ACHN (cell line): ENCODE measurements at regions not wholly inside any gene's neighbourhood (a gene's known extent, or its start where the extent isn't known, plus 50 kb on each side); places are given as distances from the start of the nearest gene placed in this dataset.

Source experiments
- DNase-seq: peaks from one replicate; pipeline ENCODE4 v3.0.0-alpha.2; 2015
- in situ Hi-C: cut with HindIII; loops from 2 replicates; pipeline ENCODE4 v1.10.0; 2017; ENCODE audit warnings: low sequenced_read_pairs, low pct_ligation_motif_present, low pct_unique_long_range_greater_than_20kb

DNA sequence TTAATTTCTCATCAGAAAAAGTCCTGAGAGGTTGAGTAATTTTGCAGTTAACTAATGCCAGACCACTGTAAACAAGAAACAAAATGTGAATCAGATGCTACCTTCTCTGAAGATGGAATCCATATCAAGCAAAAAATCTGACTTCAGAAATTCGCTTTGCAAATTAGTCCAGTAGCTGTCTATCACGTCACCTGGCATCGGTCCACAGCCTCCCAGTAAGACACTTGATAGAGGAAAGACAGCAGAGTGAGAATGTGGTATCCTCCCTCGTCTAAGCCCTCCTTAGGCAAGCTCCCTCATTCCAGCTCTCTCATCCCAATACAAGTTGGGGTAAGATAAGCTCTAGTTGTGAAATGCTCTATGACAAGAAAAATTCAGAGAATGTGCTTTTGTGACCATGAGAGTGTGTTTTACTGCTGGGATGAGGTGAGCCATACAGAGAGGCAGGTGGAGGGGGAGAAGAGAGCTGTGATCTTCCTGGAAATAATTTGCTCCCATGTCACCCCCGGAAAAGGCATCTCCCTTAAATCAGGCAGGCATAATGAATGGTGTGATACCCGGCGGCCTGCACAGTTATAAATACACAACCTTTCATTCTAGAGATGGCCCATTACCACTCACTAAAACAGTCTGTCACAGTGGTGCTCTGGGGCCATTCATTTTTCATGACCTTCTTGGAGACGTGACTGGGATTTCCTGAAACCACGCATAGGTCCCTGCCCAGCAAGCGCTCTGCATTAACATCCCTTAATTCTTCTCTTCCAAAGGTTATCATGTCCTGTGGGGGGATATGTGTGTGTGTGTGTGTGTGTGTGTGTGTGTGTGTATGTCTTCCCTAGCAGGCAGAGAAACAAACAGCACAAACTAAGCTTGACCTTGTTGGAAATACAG lies 602.0 kb upstream of the KCNMB2 start:
- in situ Hi-C loops = no loop called here
- peak; percentile 26 for DNase-seq

GRCh38 chr3:177935047-177935446 lies 601.2 kb upstream of the KCNMB2 start:
- in situ Hi-C loops = no loop called here
- no peak for DNase-seq

DNA sequence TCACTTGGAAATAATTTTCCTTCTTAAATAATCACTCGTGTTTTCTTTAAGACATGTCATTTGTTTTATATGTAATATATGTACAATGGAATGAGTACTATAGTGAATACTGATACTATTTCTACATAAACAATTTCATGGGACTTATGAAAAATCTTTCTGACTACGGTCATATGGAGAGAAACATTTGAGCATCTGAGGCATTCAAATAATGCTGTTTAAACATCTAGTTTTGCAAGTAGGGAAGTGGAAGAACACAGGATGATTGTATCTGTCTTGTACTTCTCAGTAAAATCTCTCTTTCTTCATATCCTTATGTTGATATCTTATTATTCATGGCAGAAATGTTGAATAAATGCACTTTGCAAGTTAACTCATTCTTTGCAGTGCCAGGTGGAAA lies 599.5 kb upstream of the KCNMB2 start:
- in situ Hi-C loops = no loop called here
- DNase-seq = no peak

DNA sequence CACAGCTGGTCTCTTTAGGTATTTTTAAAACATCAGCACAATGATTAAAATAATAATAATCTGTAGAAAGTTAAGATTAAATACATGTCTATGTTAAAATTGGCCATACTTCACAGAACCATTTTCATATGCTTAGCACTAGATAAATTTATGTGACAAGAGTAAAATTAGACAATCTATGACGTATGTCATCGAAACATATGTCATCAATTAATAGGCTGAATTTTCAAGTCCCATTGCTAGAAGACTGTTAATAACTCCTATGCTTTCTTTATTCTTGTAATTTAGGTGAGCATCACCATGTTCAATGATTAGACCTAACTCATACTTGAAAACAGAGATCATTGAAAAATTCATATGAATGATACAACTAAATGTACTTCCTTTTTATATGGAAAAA lies 593.3 kb upstream of the KCNMB2 start:
- DNase-seq = no peak
- in situ Hi-C loops = no loop called here

- no peak for DNase-seq
- in situ Hi-C loops = no loop called here
Observed at GRCh38 chr3:177944228-177944661, 592.0 kb upstream of the KCNMB2 start.

- in situ Hi-C loops = no loop called here
- DNase-seq = no peak
Observed at GRCh38 chr3:177946048-177946447, 590.2 kb upstream of the KCNMB2 start.

GRCh38 chr3:177946497-177946896 lies 589.7 kb upstream of the KCNMB2 start:
- in situ Hi-C loops = no loop called here
- no peak for DNase-seq

DNA sequence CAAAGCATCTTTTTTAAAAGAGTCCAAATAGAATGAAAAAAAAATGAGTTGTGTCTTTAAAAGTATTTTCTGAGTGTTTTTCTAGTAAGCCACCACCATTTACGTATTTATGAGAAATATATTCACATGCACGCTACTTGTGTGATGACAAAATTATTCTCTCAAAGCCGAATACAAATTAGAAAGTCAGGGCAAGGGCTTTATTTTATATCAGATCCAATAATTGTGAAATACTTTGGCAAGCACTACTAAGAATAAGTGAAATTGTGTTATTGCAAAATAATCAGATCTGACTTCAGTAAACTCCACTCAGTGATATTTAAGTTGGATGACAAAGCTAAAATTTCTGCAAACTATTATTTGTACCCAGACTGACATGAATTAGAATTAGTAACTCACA lies 589.3 kb upstream of the KCNMB2 start:
- in situ Hi-C loops = no loop called here
- DNase-seq = no peak

- no peak for DNase-seq
- in situ Hi-C loops = no loop called here
Observed at GRCh38 chr3:177947901-177948300, 588.3 kb upstream of the KCNMB2 start.

DNA sequence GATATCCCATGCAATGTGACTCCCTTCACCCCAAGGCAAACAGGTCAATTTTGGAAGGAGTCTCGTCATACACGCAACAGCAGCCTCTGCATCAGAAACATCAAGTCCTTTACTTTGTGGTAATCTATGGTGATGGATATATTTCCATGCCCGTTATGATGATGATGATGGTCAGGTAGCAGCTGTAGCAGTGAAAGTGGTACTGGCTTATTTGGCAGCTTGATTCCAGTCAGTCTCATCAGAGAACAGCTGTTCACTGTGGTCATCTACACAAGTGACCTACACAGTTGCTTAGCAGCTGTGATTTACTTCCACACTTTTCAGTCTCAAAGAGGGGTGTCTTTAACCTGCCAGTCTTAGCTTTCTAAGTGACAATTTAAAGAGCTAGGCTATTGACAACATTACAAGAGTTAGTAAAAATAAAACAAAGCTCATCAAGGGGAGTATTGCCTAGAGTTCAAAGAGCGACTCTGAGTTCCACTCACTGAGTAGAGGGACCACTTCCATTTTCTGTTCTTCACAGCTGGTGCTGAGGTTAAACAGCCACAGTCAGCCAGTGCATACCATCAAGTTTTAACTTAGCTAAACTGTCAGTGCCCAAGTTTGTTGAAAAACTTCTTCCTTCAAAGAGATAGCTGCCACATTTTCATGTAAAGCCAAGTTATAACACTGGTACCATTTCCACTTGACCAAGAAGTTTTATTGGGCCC lies 587.4 kb upstream of the KCNMB2 start:
- no peak for DNase-seq
- in situ Hi-C loops = no loop called here

- no peak for DNase-seq
- in situ Hi-C loops = no loop called here
Observed at GRCh38 chr3:177959188-177959587, 577.0 kb upstream of the KCNMB2 start.

DNA sequence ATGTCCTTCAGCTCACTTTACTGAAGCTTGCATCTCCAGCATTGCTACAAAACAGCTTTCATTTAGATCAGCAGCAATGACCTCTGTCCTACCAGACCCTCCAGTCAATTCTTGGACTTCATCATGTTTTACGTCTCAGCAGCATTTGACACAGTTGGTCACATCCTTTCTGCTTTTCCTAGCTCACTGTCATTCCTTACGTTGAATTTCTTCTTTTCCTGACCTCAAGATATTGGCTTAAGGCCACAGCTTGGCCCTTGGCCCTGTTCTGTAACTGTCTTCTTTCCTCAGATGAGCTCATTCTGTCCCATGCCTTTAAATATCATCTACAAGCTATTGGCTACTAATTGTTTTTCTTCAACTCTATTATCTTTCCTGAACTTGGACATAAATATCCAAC lies 576.2 kb upstream of the KCNMB2 start:
- no peak for DNase-seq
- in situ Hi-C loops = no loop called here

- DNase-seq = no peak
- in situ Hi-C loops = no loop called here
Observed at GRCh38 chr3:177960722-177961121, 575.5 kb upstream of the KCNMB2 start.

- no peak for DNase-seq
- in situ Hi-C loops = no loop called here
Observed at GRCh38 chr3:177961784-177962183, 574.5 kb upstream of the KCNMB2 start.

- in situ Hi-C loops = no loop called here
- DNase-seq = no peak
Observed at GRCh38 chr3:177966493-177966892, 569.7 kb upstream of the KCNMB2 start.

- DNase-seq = peak; percentile 31
- in situ Hi-C loops = no loop called here
Observed at GRCh38 chr3:177968891-177969290, 567.3 kb upstream of the KCNMB2 start.

DNA sequence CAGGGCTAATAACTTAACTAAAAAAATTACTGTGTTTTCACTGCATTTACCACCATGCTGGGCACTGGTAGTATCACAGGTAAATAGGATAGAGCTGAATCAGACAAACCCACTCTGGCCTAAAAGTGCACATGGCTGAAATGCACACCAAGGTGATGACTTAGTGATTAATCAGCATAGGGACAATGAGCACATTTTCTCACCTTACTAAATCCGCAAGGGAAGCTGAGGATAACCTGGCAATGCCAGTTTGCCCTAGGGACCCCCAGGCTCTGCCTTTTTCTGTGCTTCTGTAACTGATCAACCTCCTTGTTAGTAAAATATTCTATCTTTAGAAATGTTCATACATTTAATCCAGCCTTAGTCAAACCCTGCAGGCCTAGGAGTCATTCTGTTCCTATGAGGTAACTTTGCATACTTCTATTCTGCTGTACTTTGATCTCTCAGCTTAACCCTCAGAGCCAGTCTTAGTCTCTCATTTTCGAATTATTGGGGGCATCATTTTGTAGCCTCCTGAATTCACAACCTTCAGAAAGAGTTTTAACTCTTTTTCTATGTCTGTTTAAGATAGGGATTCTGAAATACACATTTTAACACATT lies 562.9 kb upstream of the KCNMB2 start:
- DNase-seq = peak; percentile 3
- in situ Hi-C loops = no loop called here

GRCh38 chr3:177976241-177976640 lies 560.0 kb upstream of the KCNMB2 start:
- in situ Hi-C loops = no loop called here

GRCh38 chr3:177976866-177977265 lies 559.4 kb upstream of the KCNMB2 start:
- in situ Hi-C loops = no loop called here
- no peak for DNase-seq

More at GRCh38 chr3:177976241-177976640, 560.0 kb upstream of the KCNMB2 start:
- no peak for DNase-seq
